Upper lobe of right lung (tissue), 1 donor: ENCODE measurements at regions not wholly inside any gene's neighbourhood (a gene's known extent, or its start where the extent isn't known, plus 50 kb on each side); places are given as distances from the start of the nearest gene placed in this dataset.

Source experiments
- ATAC-seq: fragments of 200-7000 bp; cut with Tn5 transposase; one replicate; pipeline ENCODE4 v1.9.1; 2020; ENCODE audit warnings: mild to moderate bottlenecking, moderate library complexity
- DNase-seq: peaks from one replicate; pipeline ENCODE4 v3.0.0-alpha.2; 2020
- H3K27ac ChIP-seq: fragments of 200-600 bp; one replicate; pipeline ENCODE4 v1.8.0; 2022
- H3K27me3 ChIP-seq: fragments of 200-600 bp; one replicate; pipeline ENCODE4 v1.8.0; 2022; ENCODE audit warnings: mild to moderate bottlenecking
- H3K36me3 ChIP-seq: fragments of 200-600 bp; one replicate; pipeline ENCODE4 v1.8.0; 2022
- H3K4me1 ChIP-seq: fragments of 200-600 bp; one replicate; pipeline ENCODE4 v1.8.0; 2022
- H3K4me3 ChIP-seq: fragments of 200-600 bp; one replicate; pipeline ENCODE4 v1.8.0; 2022; ENCODE audit warnings: mild to moderate bottlenecking
- H3K9me3 ChIP-seq: fragments of 200-600 bp; one replicate; pipeline ENCODE4 v1.8.0; 2022
- intact Hi-C: fragments of 100-400 bp; cut with DNase I; formaldehyde crosslinking; loops from one replicate; pipeline ENCODE4 v1.11.0; 2022
- TF ChIP-seq, protein P1 (sequence below): fragments of 200-600 bp; IDR thresholded peaks from one replicate; pipeline ENCODE4 v1.8.0; 2022; ENCODE audit warnings: antibody characterized with exemption
- donor health status: DM: no; HTN: yes; CAD: no; lungs with severe emphysema.

DNA sequence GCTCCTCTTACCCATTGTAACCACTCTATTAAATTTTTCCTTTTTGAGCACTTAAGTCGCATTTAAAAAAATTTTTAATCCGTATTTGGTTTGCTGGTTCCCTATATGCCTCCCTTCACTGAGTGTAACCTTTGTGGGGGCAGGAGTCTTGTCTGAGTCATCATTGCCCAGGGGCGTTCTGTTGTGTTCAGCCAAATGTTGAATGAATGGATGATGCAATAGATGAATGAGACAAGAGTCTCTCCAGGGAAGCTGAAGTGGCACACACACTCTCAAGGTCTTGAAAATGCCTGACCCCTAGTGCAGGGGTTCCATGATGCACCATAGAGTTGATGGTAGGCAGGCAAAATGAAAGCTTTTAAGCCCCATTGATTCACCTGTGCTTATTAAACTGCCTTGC lies 123.0 kb upstream of the RBFOX1 start:
- Histone ChIP-seq H3K36me3 (no peaks in the 10 kb centered on the region), H3K27ac (no peak overlapping the region), H3K27me3 (no peaks in the 10 kb centered on the region), H3K4me3 (no peak overlapping the region), H3K9me3 (no peaks in the 10 kb centered on the region), H3K4me1 (no peaks in the 10 kb centered on the region)
- intact Hi-C loops, result no loop called here
- DNase-seq (no peak), ATAC-seq (no peak)
- TF ChIP-seq, protein P1, sequence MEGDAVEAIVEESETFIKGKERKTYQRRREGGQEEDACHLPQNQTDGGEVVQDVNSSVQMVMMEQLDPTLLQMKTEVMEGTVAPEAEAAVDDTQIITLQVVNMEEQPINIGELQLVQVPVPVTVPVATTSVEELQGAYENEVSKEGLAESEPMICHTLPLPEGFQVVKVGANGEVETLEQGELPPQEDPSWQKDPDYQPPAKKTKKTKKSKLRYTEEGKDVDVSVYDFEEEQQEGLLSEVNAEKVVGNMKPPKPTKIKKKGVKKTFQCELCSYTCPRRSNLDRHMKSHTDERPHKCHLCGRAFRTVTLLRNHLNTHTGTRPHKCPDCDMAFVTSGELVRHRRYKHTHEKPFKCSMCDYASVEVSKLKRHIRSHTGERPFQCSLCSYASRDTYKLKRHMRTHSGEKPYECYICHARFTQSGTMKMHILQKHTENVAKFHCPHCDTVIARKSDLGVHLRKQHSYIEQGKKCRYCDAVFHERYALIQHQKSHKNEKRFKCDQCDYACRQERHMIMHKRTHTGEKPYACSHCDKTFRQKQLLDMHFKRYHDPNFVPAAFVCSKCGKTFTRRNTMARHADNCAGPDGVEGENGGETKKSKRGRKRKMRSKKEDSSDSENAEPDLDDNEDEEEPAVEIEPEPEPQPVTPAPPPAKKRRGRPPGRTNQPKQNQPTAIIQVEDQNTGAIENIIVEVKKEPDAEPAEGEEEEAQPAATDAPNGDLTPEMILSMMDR, result no peak

DNA sequence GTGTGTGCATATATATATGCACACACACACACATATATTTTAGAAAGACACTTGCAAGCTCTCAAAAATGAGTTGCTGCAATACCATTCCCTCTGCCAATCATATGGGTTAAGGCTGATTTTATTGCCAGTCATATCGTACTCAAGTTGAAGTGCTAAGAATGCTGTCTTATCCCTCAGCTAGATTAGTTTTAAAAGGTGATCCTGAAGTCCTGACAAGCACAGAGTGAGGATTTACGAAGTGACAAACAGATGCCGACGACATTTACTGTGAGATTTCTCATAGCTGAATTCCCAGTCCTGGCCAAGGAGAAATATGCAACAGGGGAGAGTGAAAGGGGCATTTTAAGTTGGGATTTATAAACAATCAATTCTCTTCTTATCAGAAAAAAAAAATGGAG lies 126.2 kb upstream of the RBFOX1 start:
- no peak for DNase-seq
- intact Hi-C loops, result no loop called here
- TF ChIP-seq, protein P1, result no peak

DNA sequence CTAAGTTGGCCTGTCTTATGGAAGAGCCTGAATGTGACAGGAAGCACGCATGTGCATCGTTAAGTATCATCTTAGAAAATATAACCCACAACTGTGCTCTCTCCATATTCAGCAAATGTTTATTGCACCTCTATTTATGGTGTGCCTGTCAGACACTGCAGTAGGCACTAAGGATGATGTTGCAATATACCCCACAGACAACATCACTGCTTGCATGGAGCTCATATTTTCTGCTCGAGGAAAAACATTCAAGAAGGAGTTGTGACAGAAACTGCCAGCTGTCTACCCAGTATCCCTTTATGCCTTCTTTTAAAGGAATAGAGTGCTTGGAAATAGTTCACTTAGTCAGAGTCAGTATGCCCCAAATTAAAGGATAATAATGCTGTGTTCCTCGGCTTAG lies 132.3 kb upstream of the RBFOX1 start:
- H3K27me3 ChIP-seq, result no peaks in the 10 kb centered on the region
- intact Hi-C loops, result no loop called here
- no peak overlapping the region for H3K27ac ChIP-seq
- DNase-seq (no peak), ATAC-seq (no peak)
- TF ChIP-seq, protein P1, result no peak
- H3K4me3 ChIP-seq, result no peak overlapping the region
- no peaks in the 10 kb centered on the region for H3K36me3 ChIP-seq
- H3K9me3 ChIP-seq, result no peaks in the 10 kb centered on the region
- H3K4me1 ChIP-seq, result no peaks in the 10 kb centered on the region

More for the DNA sequence above, 126.2 kb upstream of the RBFOX1 start:
- no peaks in the 10 kb centered on the region for H3K4me1 ChIP-seq
- no peaks in the 10 kb centered on the region for H3K9me3 ChIP-seq
- no peak overlapping the region for H3K4me3 ChIP-seq
- no peak for ATAC-seq
- H3K27ac ChIP-seq, result no peak overlapping the region
- no peaks in the 10 kb centered on the region for H3K27me3 ChIP-seq
- no peaks in the 10 kb centered on the region for H3K36me3 ChIP-seq

DNA sequence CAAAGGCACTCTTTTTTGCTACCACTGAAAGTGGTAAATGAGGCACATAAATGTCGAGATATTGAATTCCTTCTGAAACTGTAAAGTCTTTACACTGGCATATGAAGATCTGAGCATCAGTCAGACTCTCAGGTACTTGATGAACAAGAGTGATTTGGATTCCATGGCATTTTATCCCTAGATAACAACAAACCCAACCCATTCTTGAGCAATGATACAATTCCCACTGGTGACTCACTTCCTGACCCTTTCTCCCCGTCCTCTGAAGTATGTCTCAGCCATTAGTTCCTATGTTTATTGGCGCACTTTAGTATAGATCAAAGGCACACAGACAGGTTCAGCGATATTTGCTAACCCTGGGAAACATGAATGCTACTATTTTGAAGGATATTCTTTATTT lies 147.0 kb upstream of the RBFOX1 start:
- Histone ChIP-seq H3K9me3 (no peaks in the 10 kb centered on the region), H3K27me3 (no peaks in the 10 kb centered on the region), H3K4me1 (no peaks in the 10 kb centered on the region), H3K4me3 (no peak overlapping the region), H3K36me3 (no peaks in the 10 kb centered on the region), H3K27ac (no peak overlapping the region)
- DNase-seq (no peak), ATAC-seq (no peak)
- TF ChIP-seq, protein P1, result no peak
- intact Hi-C loops, result no loop called here

DNA sequence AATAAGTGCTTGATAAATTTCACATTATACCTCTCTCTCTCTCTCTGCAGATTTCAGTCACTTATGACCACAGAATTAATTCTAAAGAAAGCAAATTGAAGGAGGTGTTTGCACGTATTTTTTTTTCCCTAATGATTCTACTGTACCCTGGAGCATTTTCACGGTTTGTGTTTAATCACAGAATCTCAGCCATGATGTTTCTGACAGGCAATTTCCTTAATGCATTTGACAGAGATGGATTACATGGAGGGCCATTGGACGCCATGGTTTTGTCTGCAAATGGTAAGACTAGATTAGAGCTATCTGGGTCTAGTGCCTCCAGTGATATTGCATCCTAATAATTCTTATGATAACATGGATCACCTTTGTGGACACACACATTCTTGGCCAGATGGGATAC lies 147.5 kb upstream of the RBFOX1 start:
- ATAC-seq, result no peak
- Histone ChIP-seq H3K27ac (no peak overlapping the region), H3K4me3 (no peak overlapping the region), H3K36me3 (no peaks in the 10 kb centered on the region), H3K9me3 (no peaks in the 10 kb centered on the region), H3K27me3 (no peaks in the 10 kb centered on the region), H3K4me1 (no peaks in the 10 kb centered on the region)
- DNase-seq, result no peak
- TF ChIP-seq, protein P1, result no peak
- intact Hi-C loops, result no loop called here

DNA sequence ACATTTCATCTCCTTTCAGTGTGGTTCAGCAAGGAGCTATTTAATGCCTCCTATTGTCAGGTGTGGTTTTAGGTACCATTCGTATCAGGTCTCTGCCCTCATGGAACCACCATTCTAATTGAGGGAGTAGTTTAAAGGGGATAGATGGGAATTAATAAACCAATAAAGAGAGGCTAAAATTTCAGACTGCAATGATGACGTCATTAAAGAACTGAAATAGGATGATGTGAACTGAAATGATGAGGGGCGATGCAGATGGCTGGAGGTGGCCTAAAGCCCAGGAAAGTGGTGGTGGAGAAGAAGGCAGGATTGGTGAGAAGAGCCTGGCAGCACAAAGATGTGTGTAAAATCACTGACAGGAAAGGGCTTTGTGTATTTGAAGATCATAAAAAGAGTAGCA lies 148.9 kb upstream of the RBFOX1 start:
- intact Hi-C loops, result no loop called here
- Histone ChIP-seq H3K9me3 (no peaks in the 10 kb centered on the region), H3K36me3 (no peaks in the 10 kb centered on the region), H3K4me1 (no peaks in the 10 kb centered on the region), H3K27me3 (no peaks in the 10 kb centered on the region), H3K4me3 (no peak overlapping the region), H3K27ac (no peak overlapping the region)
- DNase-seq, result no peak
- TF ChIP-seq, protein P1, result no peak
- no peak for ATAC-seq
